HUES48 (cell line): ENCODE measurements at regions not wholly inside any gene's neighbourhood (a gene's known extent, or its start where the extent isn't known, plus 50 kb on each side); places are given as distances from the start of the nearest gene placed in this dataset.

Experiments used
- H3K27ac ChIP-seq: one replicate; pipeline ENCODE4 v1.7.0; 2013; ENCODE audit warnings: low read depth, low read length, inconsistent platforms
- H3K27me3 ChIP-seq: 2 replicates; pipeline ENCODE4 v1.6.1; 2013; ENCODE audit warnings: mild to moderate bottlenecking, low read length; ENCODE audit not compliant: control insufficient read depth, insufficient read depth
- H3K36me3 ChIP-seq: 2 replicates; pipeline ENCODE4 v1.6.1; 2013; ENCODE audit warnings: low read length; ENCODE audit not compliant: control insufficient read depth, insufficient read depth
- H3K4me1 ChIP-seq: 2 replicates; pipeline ENCODE4 v1.6.1; 2013; ENCODE audit warnings: mild to moderate bottlenecking, low read length; ENCODE audit not compliant: control insufficient read depth, insufficient read depth
- H3K4me3 ChIP-seq: 2 replicates; pipeline ENCODE4 v1.5.1; 2013; ENCODE audit warnings: mild to moderate bottlenecking, low read depth, low read length
- H3K9ac ChIP-seq: 2 replicates; pipeline ENCODE4 v1.6.1; 2013; ENCODE audit warnings: mild to moderate bottlenecking, low read depth, low read length, moderate library complexity
- H3K9me3 ChIP-seq: 2 replicates; pipeline ENCODE4 v1.6.1; 2013; ENCODE audit warnings: low read length; ENCODE audit not compliant: control insufficient read depth, insufficient read depth

DNA sequence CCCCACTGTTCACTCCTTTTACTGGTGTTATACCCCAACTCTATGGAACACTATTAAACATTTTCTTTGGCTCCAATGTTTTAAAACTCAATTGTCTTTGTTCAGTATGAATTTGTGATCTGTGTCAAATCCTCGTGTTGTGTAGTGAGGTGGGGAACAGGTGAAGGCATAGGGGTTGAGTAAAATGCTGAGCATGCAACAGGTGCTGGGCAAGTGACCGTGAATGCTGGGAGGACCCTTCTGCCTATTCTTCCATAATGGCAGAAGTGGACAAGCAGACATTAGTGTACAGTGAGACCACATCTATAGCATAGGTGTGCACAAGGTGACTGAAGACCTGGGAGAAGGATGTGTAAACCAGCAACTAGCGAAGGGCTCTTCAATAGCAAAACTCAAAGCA is 1188.0 kb downstream of the UQCRFS1 start:
- no peak overlapping the region for H3K27ac ChIP-seq
- H3K36me3 ChIP-seq, result no peaks in the 10 kb centered on the region
- no peak overlapping the region for H3K4me3 ChIP-seq
- H3K9me3 ChIP-seq, result peaks cover 4% of the 10 kb centered on the region
- no peaks in the 10 kb centered on the region for H3K27me3 ChIP-seq
- no peak overlapping the region for H3K9ac ChIP-seq
- peaks cover 13% of the 10 kb centered on the region for H3K4me1 ChIP-seq

DNA sequence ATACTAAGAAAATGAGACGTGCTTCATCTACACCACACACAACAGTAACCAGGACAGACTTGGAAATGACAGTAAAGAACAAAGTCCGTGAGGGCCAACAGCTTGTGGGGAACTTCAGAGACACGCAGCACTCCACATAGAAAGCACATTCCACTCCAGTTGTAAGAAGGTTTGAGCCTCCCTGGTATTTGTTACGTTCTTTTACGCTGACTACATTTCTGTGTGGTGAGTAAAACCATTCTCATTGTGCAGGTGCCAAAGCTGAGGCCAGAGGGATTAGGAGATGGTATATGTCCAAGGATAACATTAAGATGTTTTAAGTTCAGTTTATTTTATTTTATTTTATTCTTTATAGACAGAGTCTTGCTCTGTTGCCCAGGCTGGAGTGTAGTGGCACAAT is 1189.9 kb downstream of the UQCRFS1 start:
- no peaks in the 10 kb centered on the region for H3K27me3 ChIP-seq
- H3K36me3 ChIP-seq, result no peaks in the 10 kb centered on the region
- H3K4me1 ChIP-seq, result peaks cover 13% of the 10 kb centered on the region
- no peaks in the 10 kb centered on the region for H3K9me3 ChIP-seq
- no peak overlapping the region for H3K27ac ChIP-seq
- H3K9ac ChIP-seq, result no peak overlapping the region
- H3K4me3 ChIP-seq, result no peak overlapping the region

DNA sequence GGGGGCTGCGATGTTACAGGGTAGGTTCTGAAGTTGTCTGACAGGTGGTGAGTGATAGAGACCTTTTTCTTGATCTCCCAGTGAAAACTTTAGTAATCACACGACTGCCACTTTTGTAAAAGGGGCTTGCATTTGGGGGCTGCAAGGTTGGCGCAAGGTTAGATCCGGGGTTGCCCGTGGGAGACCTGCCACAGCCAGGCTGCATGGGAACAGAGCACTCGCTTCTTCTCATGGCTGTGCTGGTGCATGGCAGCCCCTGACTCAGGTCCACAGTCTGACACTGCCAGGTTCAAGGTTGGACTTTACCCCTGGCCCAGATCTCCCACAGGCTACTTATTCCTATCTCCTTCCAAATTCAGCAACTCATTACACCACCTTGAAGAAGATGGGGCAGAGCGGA is 1190.4 kb downstream of the UQCRFS1 start:
- H3K4me3 ChIP-seq, result no peak overlapping the region
- peaks cover 13% of the 10 kb centered on the region for H3K4me1 ChIP-seq
- no peaks in the 10 kb centered on the region for H3K36me3 ChIP-seq
- H3K27me3 ChIP-seq, result no peaks in the 10 kb centered on the region
- H3K27ac ChIP-seq, result no peak overlapping the region
- H3K9ac ChIP-seq, result no peak overlapping the region
- no peaks in the 10 kb centered on the region for H3K9me3 ChIP-seq

DNA sequence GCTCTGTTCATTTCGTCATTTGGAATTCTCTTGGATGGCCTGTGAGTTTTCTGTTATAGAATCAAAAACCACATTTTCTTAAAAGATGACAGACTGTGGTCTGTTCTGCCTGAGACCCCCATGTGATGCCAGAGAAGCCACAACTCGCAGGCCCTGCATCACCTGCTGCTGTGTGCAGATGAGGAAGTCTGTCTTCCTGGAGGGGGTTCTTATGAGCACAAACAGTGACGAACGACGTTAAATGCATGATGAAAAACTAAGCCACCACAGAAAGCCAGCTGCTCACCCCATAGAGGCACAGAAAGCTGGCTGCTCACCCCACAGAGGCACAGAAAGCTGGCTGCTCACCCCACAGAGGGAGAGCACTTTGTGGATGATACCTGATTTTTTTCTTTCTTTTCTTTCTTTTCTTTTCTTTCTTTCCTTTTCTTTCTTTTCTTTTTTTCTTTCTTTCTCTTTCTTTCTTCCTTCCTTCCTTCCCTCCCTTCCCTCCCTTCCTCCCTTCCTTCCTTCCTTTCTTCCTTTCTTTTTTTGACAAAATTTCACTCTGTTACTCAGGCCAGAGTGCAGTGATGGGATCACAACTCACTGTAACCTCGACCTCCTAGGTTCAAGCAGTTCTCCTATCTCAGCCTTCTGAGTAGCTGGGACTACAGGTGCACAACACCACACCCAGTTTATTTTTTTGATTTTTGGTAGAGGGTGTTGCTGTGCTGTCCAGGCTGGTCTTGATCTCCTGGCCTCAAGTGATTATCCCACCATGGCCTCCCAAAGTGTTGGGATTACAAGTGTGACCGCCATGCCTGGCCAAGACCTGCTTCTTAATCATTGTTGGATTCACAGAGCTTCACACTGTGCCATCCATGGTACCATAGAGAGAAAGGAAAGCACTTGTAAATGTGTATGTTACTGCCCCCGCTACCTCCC is 1191.4 kb downstream of the UQCRFS1 start:
- Histone ChIP-seq H3K27me3 (no peaks in the 10 kb centered on the region), H3K36me3 (no peaks in the 10 kb centered on the region), H3K4me1 (peaks cover 13% of the 10 kb centered on the region), H3K27ac (no peak overlapping the region), H3K9ac (no peak overlapping the region), H3K4me3 (no peak overlapping the region), H3K9me3 (no peaks in the 10 kb centered on the region)

DNA sequence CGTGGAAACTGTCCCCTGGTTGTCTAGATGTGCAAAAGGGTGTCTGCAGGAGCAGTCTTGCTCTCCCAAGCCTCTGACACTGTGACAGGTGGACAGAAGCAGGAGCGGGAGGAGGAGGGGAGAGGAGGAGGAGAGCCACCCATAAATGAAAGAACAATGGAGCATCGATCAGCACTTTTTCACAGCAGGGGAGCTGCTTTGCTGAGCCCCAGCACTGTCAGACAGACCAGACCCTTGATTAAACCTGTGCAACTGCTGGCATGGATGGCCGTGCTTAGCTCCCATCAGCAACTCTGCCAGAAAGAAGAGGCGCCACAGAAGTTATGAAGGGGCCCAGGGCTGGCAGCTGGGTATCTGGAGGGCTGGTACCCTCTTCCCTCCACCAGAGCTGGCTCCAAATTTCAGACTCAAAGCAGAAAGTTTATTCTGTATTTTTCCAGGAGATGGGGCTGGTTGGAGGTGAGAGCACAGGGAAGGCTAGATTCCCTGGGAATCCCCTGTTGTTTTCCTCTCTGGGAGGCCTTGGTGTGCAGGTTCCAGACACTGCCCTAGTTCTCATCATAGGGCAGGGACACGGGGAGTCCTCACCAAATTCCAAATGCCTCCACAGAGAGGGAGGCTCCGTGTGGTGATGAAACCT is 1192.2 kb downstream of the UQCRFS1 start:
- Histone ChIP-seq H3K4me1 (peaks cover 13% of the 10 kb centered on the region), H3K27me3 (no peaks in the 10 kb centered on the region), H3K4me3 (no peak overlapping the region), H3K36me3 (no peaks in the 10 kb centered on the region), H3K27ac (no peak overlapping the region), H3K9ac (no peak overlapping the region), H3K9me3 (no peaks in the 10 kb centered on the region)

DNA sequence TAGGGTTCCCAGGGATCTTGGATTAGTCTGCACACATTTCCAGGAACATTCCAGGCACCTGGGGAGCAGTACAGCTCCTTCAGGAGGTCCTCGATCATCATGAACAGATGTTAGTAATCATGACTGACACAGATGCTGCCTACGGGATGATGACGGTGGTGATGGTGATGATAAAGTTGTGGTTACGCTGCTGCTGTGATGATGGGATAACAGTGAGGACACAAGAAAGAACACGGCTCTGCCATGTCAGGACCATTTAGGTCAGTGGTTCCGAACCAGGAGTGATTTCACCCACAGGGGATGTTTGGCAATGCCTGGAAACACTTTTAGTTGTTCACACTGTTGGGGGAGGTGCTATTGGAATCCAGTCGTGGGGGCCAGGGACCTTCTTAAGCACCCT is 1193.0 kb downstream of the UQCRFS1 start:
- no peak overlapping the region for H3K27ac ChIP-seq
- H3K4me1 ChIP-seq, result peaks cover 13% of the 10 kb centered on the region
- H3K9ac ChIP-seq, result no peak overlapping the region
- H3K27me3 ChIP-seq, result no peaks in the 10 kb centered on the region
- H3K4me3 ChIP-seq, result no peak overlapping the region
- H3K9me3 ChIP-seq, result no peaks in the 10 kb centered on the region
- no peaks in the 10 kb centered on the region for H3K36me3 ChIP-seq

DNA sequence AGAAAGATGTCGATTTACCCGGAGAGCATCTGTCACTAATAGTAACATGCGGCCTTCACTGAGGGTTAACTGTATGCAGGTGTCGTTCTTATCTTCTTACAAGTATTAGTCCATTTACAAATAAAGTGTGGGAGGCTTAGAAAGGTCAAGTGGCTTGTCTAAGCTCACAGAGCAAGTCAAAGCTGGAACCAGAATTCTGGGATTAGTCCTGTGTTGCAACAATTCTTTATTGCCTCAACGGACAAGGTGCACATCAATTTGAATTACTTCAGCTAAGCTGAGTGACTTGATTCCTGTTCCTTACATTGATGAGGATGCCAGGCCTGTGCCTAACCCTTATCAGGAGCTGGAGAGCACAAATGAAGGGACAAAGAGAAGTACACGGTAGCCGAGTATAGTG is 1193.6 kb downstream of the UQCRFS1 start:
- Histone ChIP-seq H3K4me3 (no peak overlapping the region), H3K27ac (no peak overlapping the region), H3K9ac (no peak overlapping the region), H3K9me3 (no peaks in the 10 kb centered on the region), H3K4me1 (peaks cover 13% of the 10 kb centered on the region), H3K36me3 (no peaks in the 10 kb centered on the region), H3K27me3 (no peaks in the 10 kb centered on the region)

DNA sequence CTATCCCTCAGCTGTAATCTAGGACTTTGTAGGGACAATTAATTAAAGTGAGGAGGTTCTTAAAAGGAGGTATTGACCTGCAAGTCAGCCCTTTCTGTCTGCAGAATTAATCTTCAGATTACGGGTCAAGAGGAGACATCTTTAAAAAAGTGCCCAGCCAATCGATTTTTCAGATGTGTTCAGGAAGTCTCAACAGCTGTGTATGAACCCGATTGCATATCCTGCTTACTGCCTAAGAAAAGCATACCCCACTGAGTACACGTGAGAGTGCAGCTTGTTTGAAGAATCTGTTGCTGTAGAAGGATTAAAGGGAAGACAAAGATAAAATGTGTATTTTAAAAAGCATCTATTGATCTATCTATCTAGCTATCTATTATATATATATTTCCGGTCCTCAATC is 1194.5 kb downstream of the UQCRFS1 start:
- H3K27me3 ChIP-seq, result no peaks in the 10 kb centered on the region
- no peak overlapping the region for H3K4me3 ChIP-seq
- no peaks in the 10 kb centered on the region for H3K36me3 ChIP-seq
- peaks cover 13% of the 10 kb centered on the region for H3K4me1 ChIP-seq
- no peaks in the 10 kb centered on the region for H3K9me3 ChIP-seq
- H3K9ac ChIP-seq, result no peak overlapping the region
- no peak overlapping the region for H3K27ac ChIP-seq

DNA sequence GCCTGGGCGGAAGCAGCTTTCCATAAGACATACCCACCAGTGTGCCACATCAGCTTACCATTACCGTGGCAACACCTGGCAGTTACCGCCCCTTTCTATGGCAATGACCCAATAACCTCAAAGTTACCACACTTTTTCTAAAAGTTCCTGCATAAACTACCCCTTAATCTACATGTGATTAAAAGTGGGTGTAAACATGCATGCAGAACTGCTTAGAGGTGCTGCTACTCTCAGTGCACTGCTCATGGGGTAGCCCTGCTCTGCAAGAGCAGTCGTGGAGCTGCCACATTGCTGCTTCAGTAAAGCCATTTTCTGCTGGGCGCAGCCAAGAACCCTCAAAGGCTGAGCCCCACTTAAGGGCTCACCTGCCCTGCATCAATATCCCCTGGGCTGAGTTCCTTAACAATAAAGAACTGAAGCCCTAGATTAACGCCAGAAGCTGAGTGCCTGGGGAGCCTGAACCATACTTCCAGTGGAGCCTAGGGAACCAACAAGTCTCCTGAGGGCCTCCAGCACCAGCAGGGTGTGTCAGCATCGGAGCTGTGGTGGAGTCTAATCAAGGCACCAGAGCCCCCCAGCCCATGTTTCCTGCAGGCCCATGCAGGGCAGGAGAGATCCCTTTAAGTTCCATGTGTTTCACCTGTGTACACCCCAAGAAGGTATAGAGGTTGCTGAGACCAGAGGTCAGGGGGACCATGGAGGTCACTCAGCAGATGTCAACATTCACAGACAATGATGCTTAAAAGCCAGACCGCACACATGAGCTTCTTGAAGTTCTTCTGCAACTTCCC is 1198.1 kb downstream of the UQCRFS1 start:
- Histone ChIP-seq H3K9ac (no peak overlapping the region), H3K27ac (no peak overlapping the region), H3K4me3 (no peak overlapping the region), H3K36me3 (no peaks in the 10 kb centered on the region), H3K9me3 (no peaks in the 10 kb centered on the region), H3K27me3 (no peaks in the 10 kb centered on the region), H3K4me1 (no peaks in the 10 kb centered on the region)

DNA sequence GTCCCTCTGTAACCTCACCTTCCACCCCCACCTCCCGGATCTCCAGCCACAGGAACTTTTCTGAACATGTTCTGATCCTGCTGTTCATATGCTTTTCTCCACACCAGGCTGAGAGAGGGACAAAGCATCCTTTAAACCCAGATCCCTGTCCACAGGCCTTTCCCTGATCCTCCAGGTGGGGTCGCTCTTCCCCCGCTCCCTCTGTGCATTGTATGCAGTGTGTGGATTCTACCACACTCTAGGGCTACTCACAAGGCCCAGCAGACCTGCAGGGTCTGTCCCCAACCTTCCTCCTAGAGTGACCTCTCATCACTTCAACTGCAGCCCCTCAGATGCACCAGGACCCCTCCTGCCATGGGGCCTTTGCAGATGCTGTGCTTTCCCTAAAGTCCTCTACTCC is 1200.6 kb downstream of the UQCRFS1 start:
- H3K9me3 ChIP-seq, result peaks cover 9% of the 10 kb centered on the region; the same call in 1 of the 2 replicates
- no peak overlapping the region for H3K4me3 ChIP-seq
- H3K27me3 ChIP-seq, result no peaks in the 10 kb centered on the region
- no peak overlapping the region for H3K27ac ChIP-seq
- no peaks in the 10 kb centered on the region for H3K36me3 ChIP-seq
- no peak overlapping the region for H3K9ac ChIP-seq
- no peaks in the 10 kb centered on the region for H3K4me1 ChIP-seq

DNA sequence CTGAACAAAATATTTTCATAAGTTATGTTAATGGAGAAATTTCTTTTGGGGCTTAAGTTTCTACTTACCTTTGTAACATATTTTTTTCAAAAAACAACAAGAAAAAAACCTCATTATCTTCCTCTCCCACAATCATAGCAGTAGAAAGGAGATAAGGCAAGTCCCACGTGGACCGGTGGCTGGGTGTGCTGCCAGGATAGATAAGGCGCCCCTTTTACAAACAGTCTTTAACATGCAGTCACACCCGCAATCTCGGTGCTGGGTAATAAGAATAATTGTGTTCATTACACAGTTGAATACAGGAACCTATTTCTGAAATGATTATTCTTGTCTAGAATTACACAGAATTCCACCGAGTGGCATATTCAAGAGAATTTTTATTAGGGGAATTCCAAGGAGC is 1202.3 kb downstream of the UQCRFS1 start:
- H3K4me1 ChIP-seq, result no peaks in the 10 kb centered on the region
- no peaks in the 10 kb centered on the region for H3K36me3 ChIP-seq
- H3K9ac ChIP-seq, result no peak overlapping the region
- no peak overlapping the region for H3K27ac ChIP-seq
- H3K4me3 ChIP-seq, result no peak overlapping the region
- no peaks in the 10 kb centered on the region for H3K27me3 ChIP-seq
- H3K9me3 ChIP-seq, result peaks cover 9% of the 10 kb centered on the region; the same call in 1 of the 2 replicates
